ENCODE measurements at regions not wholly inside any gene's neighbourhood (a gene's known extent, or its start where the extent isn't known, plus 50 kb on each side); places are given as distances from the start of the nearest gene placed in this dataset.
"Not testable (repeated sequence)": the region's sequence is repeated elsewhere in the genome, so short reads cannot be mapped to it uniquely, and the experiment has no call there.

DNA sequence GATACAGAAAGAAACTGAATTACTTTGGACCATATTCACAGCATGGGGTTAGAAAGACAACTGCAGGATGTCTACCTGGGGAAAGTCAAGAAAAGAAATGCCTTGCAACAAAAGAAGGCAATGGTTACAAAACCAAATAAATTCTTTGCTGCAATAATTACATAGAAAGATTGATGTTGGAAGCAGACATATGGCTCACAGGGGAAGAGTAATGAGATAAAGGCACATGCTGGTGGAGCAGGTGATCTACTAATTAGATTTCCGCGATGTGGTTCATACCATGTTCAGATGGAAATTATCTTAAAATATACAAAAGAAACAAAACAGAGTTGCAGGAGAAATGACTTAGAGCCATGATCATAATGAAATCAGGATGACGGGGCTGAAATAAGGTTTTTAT is 718.8 kb upstream of the PKDCC start (continued):
- TF ChIP-seq, protein P1, sequence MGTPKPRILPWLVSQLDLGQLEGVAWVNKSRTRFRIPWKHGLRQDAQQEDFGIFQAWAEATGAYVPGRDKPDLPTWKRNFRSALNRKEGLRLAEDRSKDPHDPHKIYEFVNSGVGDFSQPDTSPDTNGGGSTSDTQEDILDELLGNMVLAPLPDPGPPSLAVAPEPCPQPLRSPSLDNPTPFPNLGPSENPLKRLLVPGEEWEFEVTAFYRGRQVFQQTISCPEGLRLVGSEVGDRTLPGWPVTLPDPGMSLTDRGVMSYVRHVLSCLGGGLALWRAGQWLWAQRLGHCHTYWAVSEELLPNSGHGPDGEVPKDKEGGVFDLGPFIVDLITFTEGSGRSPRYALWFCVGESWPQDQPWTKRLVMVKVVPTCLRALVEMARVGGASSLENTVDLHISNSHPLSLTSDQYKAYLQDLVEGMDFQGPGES (IDR thresholded peaks at IDR 0.05), result no peak
- TF ChIP-seq TCF12 (IDR thresholded peaks at IDR 0.05; ENCODE audit: low read depth, low read length) (no peak), ASH2L (IDR thresholded peaks at IDR 0.05; ENCODE audit: borderline replicate concordance, low read depth) (no peak)

DNA sequence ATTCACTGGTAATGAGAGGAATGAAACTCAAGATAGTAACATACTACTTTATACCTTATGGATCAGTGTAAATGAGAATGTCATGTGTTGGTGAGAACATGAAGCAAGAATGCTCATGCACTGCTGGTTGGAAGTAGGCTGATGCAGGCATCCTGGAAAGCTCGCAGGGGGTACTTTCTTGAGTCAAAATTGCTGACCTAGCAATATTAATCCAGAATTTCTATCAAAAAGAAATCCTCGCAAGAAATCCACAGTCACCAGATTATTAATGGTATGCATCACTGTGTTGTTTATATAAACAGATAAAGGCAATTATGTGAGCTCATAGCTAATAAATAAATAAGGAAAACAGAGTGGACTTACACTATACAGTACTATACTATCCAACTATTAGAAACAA is 713.7 kb upstream of the PKDCC start:
- Histone ChIP-seq H3K79me2 (ENCODE audit: control insufficient read depth, insufficient read depth, low read length) (no peaks in the 10 kb centered on the region), H3K9ac (ENCODE audit: control insufficient read depth, insufficient read depth, low read length) (no peak overlapping the region), H2AFZ (ENCODE audit: control insufficient read depth, low read depth, low read length) (no peak overlapping the region), H3K4me3 (no peak overlapping the region), H3K27me3 (replicated peaks in 1 of 2; ENCODE audit: control insufficient read depth in 2 of 2, insufficient read depth in 2 of 2, low read length in 1 of 2) (0 out of 4 replicates have a peak, but pooled peaks cover 0 to 2% of the 10 kb centered on the region in 2 experiments), H4K20me1 (ENCODE audit: control insufficient read depth, insufficient read depth) (no peaks in the 10 kb centered on the region), H3K4me1 (ENCODE audit: control insufficient read depth, insufficient read depth, low read length) (no peaks in the 10 kb centered on the region), H3K4me2 (ENCODE audit: control insufficient read depth, insufficient read depth) (no peak overlapping the region), H3K36me3 (ENCODE audit: control insufficient read depth in 2 of 2, insufficient read depth in 2 of 2, low read length in 1 of 2) (no peaks in the 10 kb centered on the region), H3K27ac (ENCODE audit: control insufficient read depth, insufficient read depth) (no peak overlapping the region), H3K9me3 (replicated peaks; ENCODE audit: control insufficient read depth, insufficient read depth, low read length) (no peaks in the 10 kb centered on the region)
- FAIRE-seq (no peak), ATAC-seq (no peak), DNase-seq (ENCODE audit: low read depth, low spot score) (no peak)
- 7% methylated on average over 2 of the region's 2 CpGs for WGBS (ENCODE audit: insufficient coverage, insufficient replicate concordance, low lambda C conversion rate, missing lambda C conversion rate)
- intact Hi-C loops (cut with micrococcal nuclease; ENCODE audit: unreplicated experiment) (no loop called here), in situ Hi-C loops (cut with MboI) (no loop called here)
- RAD21 ChIA-PET (ENCODE audit: unreplicated experiment), result no interaction called here
- SMC1A ChIA-PET (ENCODE audit: uncharacterized antibody, unreplicated experiment), result no interaction called here
- POLR2A ChIA-PET, result no interaction called here
- TF ChIP-seq ESRRA (IDR thresholded peaks at IDR 0.05; ENCODE audit: low read length) (no peak), HCFC1 (IDR thresholded peaks at IDR 0.05; ENCODE audit: low read length) (no peak), TBL1XR1 (IDR thresholded peaks at IDR 0.05; ENCODE audit: low read depth, low read length) (no peak)
- CTCF ChIA-PET, result no interaction called here
- no TSS peak for BruUV-seq (replicated peaks)

DNA sequence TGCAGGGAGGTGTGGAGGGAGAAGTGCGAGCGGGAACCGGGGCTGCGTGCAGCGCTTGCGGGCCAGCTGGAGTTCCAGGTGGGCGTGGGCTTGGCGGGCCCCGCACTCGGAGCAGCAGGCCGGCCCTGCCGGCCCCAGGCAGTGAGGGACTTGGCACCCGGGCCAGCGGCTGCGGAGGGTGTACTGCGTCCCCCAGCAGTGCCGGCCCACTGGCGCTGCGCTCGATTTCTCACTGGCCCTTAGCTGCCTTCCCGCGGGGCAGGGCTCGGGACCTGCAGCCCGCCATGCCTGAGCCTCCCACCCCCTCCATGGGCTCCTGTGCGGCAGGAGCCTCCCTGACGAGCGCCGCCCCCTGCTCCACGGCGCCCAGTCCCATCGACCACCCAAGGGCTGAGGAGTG is 712.2 kb upstream of the PKDCC start:
- H3K9ac ChIP-seq (ENCODE audit: control insufficient read depth, insufficient read depth, low read length); ATAC-seq; H3K4me2 ChIP-seq (ENCODE audit: control insufficient read depth, insufficient read depth); RAD21 ChIA-PET (ENCODE audit: unreplicated experiment); H4K20me1 ChIP-seq (ENCODE audit: control insufficient read depth, insufficient read depth); H3K79me2 ChIP-seq (ENCODE audit: control insufficient read depth, insufficient read depth, low read length); H3K9me3 ChIP-seq (replicated peaks; ENCODE audit: control insufficient read depth, insufficient read depth, low read length); intact Hi-C loops (cut with micrococcal nuclease; ENCODE audit: unreplicated experiment); DNase-seq (ENCODE audit: low read depth, low spot score); H3K36me3 ChIP-seq (ENCODE audit: control insufficient read depth in 2 of 2, insufficient read depth in 2 of 2, low read length in 1 of 2); H3K4me3 ChIP-seq; FAIRE-seq; H3K27me3 ChIP-seq (replicated peaks in 1 of 2; ENCODE audit: control insufficient read depth in 2 of 2, insufficient read depth in 2 of 2, low read length in 1 of 2); H3K4me1 ChIP-seq (ENCODE audit: control insufficient read depth, insufficient read depth, low read length); H3K27ac ChIP-seq (ENCODE audit: control insufficient read depth, insufficient read depth); CTCF ChIA-PET; H2AFZ ChIP-seq (ENCODE audit: control insufficient read depth, low read depth, low read length); in situ Hi-C loops (cut with MboI); BruUV-seq (replicated peaks); POLR2A ChIA-PET; SMC1A ChIA-PET (ENCODE audit: uncharacterized antibody, unreplicated experiment): not testable (repeated sequence)
- 61% methylated on average over 21 of the region's 31 CpGs for WGBS (ENCODE audit: insufficient coverage, insufficient replicate concordance, low lambda C conversion rate, missing lambda C conversion rate)

Measured in GM12878 (cell line).